A673 (cell line): ENCODE measurements at regions not wholly inside any gene's neighbourhood (a gene's known extent, or its start where the extent isn't known, plus 50 kb on each side); places are given as distances from the start of the nearest gene placed in this dataset.

Experiments used
- BruUV-seq: library from RNA; stranded (reverse); fragments of 400-500 nt; replicated peaks from 2 replicates; lab custom pipeline; 2021; lab: Mats Ljungman, UMichigan
- CTCF ChIA-PET: fragments of 300-600 bp; sonication (Branson Sonifier 250); formaldehyde crosslinking; loops from one replicate; lab custom pipeline; 2022; ENCODE audit warnings: antibody characterized with exemption; lab: Charles Lee
- POLR2A ChIA-PET: fragments of 300-600 bp; sonication (Branson Sonifier 250); formaldehyde crosslinking; loops from one replicate; lab custom pipeline; 2022; ENCODE audit warnings: antibody characterized with exemption; ENCODE audit not compliant: low non-redundant PET; lab: Charles Lee
- DNase-seq: peaks from one replicate; pipeline ENCODE4 v3.0.0-alpha.2; 2015; ENCODE audit warnings: low spot score
- H3K27ac ChIP-seq: fragments of 200-600 bp; sonication (generic); 2 replicates; pipeline ENCODE4 v1.5.1; 2016; ENCODE audit warnings: mixed run types, low read depth, mild to moderate bottlenecking, mixed read lengths, antibody characterized with exemption, low read length; ENCODE audit not compliant: poor library complexity, severe bottlenecking
- H3K27me3 ChIP-seq: fragments of 200-600 bp; sonication (generic); replicated peaks from 2 replicates; pipeline ENCODE4 v1.6.1; 2017; ENCODE audit warnings: mixed run types, low read depth, mild to moderate bottlenecking, mixed read lengths, antibody characterized with exemption, low read length; ENCODE audit not compliant: insufficient read depth, poor library complexity
- H3K36me3 ChIP-seq: fragments of 200-600 bp; sonication (generic); 2 replicates; pipeline ENCODE4 v1.6.1; 2016; ENCODE audit warnings: mixed run types, mild to moderate bottlenecking, mixed read lengths, antibody characterized with exemption, low read length; ENCODE audit not compliant: insufficient read depth, poor library complexity, severe bottlenecking
- H3K4me1 ChIP-seq: fragments of 200-600 bp; sonication (generic); 2 replicates; pipeline ENCODE4 v1.6.1; 2017; ENCODE audit warnings: mixed run types, mild to moderate bottlenecking, mixed read lengths, antibody characterized with exemption, low read length; ENCODE audit not compliant: insufficient read depth, poor library complexity, severe bottlenecking
- H3K4me3 ChIP-seq: fragments of 200-600 bp; sonication (generic); 2 replicates; pipeline ENCODE4 v1.5.1; 2016; ENCODE audit warnings: low read depth, mixed run types, mild to moderate bottlenecking, mixed read lengths, low read length; ENCODE audit not compliant: poor library complexity, severe bottlenecking
- H3K9me3 ChIP-seq: fragments of 200-600 bp; sonication (generic); 2 replicates; pipeline ENCODE4 v1.6.1; 2016; ENCODE audit warnings: mixed run types, low read depth, mild to moderate bottlenecking, mixed read lengths, antibody characterized with exemption, low read length; ENCODE audit not compliant: poor library complexity, severe bottlenecking
- EZH2 ChIP-seq: fragments of 200-600 bp; sonication (generic); IDR thresholded peaks from 2 replicates; pipeline ENCODE4 v1.6.1; 2017; ENCODE audit warnings: borderline replicate concordance, low read depth, mild to moderate bottlenecking, mixed read lengths, antibody characterized with exemption, low read length; ENCODE audit not compliant: poor library complexity, severe bottlenecking
- intact Hi-C: fragments of 100-400 bp; cut with micrococcal nuclease; formaldehyde crosslinking; loops from one replicate; pipeline ENCODE4 v1.10.0; 2022; ENCODE audit not compliant: unreplicated experiment
- TF ChIP-seq, protein P1 (sequence below): fragments of 300-800, 200-600 bp; sonication (generic); conservative IDR thresholded peaks from 2 replicates; pipeline ENCODE4 v1.5.1; 2017; ENCODE audit warnings: low read depth, mild to moderate bottlenecking, antibody characterized with exemption, low read length, moderate library complexity, mixed read lengths

DNA sequence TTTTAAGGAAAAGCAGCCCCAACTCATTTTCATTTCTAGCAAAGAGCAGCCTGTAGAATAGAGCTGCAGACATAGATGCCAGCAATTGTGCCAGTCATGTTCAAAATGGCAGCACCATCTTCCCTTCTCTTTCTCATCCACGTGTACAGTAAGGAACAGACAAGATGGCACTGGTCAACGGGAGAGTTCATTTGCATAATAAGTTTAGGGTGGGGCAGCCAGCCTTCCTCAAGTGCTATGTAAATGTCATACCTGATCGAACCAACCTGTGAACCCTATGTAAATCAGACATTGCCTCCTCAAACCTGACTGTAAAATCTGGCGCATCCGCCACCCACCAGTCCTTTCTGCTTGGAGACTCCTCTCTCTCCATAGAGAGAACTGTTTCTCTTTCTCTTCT lies 150.0 kb upstream of the CDH13 start:
- no peaks in the 10 kb centered on the region for H3K36me3 ChIP-seq
- H3K4me3 ChIP-seq, result no peak overlapping the region
- no TSS peak for BruUV-seq
- TF ChIP-seq EZH2, result no peak
- ChIA-PET CTCF (no interaction called here), POLR2A (no interaction called here)
- peaks cover 5% of the 10 kb centered on the region for H3K27me3 ChIP-seq
- intact Hi-C loops, result no loop called here
- no peaks in the 10 kb centered on the region for H3K4me1 ChIP-seq
- no peaks in the 10 kb centered on the region for H3K9me3 ChIP-seq
- no peak for DNase-seq
- no peak overlapping the region for H3K27ac ChIP-seq

DNA sequence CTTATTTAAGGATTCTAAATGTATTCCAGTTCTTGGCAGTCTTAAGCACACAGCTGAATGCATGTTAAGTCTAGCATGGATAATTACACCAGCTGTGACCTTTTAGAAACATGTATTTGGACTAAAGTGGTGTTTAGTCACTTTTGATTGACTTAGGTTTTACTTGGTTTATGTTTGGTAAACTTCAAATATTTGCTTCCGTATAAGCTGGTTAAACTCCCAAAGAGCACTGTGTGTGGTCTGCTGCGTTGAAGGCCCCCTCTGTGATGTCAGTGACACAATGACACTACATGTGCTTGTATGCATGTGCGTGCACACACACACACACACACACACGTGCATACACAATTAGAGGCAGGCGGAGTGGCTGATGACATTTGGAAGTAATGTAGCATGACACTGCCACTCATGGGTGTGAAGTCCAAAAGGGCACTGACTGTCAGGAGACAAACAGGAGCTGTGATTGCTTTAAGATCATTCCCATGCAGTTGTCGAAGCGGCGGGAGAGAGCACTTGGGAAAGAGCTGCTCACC lies 156.1 kb upstream of the CDH13 start:
- TF ChIP-seq, protein P1, sequence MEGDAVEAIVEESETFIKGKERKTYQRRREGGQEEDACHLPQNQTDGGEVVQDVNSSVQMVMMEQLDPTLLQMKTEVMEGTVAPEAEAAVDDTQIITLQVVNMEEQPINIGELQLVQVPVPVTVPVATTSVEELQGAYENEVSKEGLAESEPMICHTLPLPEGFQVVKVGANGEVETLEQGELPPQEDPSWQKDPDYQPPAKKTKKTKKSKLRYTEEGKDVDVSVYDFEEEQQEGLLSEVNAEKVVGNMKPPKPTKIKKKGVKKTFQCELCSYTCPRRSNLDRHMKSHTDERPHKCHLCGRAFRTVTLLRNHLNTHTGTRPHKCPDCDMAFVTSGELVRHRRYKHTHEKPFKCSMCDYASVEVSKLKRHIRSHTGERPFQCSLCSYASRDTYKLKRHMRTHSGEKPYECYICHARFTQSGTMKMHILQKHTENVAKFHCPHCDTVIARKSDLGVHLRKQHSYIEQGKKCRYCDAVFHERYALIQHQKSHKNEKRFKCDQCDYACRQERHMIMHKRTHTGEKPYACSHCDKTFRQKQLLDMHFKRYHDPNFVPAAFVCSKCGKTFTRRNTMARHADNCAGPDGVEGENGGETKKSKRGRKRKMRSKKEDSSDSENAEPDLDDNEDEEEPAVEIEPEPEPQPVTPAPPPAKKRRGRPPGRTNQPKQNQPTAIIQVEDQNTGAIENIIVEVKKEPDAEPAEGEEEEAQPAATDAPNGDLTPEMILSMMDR, result no peak
- no peak for TF ChIP-seq EZH2
- intact Hi-C loops, result no loop called here
- H3K9me3 ChIP-seq, result no peaks in the 10 kb centered on the region
- H3K4me1 ChIP-seq, result no peaks in the 10 kb centered on the region
- no TSS peak for BruUV-seq
- no peaks in the 10 kb centered on the region for H3K36me3 ChIP-seq
- H3K27me3 ChIP-seq, result peaks cover 11% of the 10 kb centered on the region
- no peak overlapping the region for H3K27ac ChIP-seq
- H3K4me3 ChIP-seq, result no peak overlapping the region
- DNase-seq, result no peak
- CTCF ChIA-PET, result no interaction called here
- POLR2A ChIA-PET, result no interaction called here

DNA sequence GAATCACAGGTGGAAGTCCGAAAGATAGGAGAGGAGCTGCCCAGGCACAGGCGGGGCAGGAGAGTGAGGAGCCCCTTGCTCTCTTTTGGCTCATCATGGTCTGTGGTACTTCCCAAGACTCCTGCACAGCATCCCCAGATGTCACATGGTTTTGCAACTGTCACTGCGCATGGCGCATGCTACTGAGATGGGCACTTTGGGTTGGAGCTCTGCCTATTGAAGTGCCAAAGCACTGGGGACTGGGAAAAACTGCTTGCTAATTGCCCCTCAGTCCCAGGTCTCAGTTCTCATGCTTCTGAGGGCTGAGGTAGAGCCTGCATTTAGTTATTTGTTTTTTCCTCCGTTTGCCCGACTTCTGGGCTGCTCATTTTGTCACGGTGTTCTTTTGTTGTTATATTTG lies 156.8 kb upstream of the CDH13 start:
- ChIA-PET CTCF (no interaction called here), POLR2A (no interaction called here)
- peaks cover 13% of the 10 kb centered on the region for H3K27me3 ChIP-seq
- DNase-seq, result no peak
- H3K9me3 ChIP-seq, result no peaks in the 10 kb centered on the region
- H3K27ac ChIP-seq, result no peak overlapping the region
- H3K36me3 ChIP-seq, result no peaks in the 10 kb centered on the region
- H3K4me3 ChIP-seq, result no peak overlapping the region
- no peaks in the 10 kb centered on the region for H3K4me1 ChIP-seq
- no peak for TF ChIP-seq EZH2
- TF ChIP-seq, protein P1, result no peak
- intact Hi-C loops, result no loop called here
- BruUV-seq, result no TSS peak

DNA sequence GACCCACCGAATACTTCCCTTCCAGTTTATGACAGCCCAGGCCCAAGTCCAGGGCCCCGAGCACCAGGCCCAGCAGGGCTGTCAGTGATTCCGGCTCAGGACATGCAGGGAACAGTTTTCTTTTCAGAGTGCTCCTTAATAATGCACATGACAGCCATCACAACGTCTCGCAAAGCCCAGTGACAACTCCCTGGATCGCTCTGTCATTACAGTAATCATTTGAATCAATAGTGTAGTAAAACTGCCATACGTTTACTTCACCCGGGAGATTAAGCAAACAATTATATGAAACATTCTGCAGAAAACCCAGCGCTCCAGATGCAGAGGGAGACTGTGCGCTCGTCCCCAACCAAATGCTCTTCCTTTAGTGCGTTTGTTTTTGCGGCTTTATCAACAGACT lies 162.6 kb upstream of the CDH13 start:
- no peaks in the 10 kb centered on the region for H3K36me3 ChIP-seq
- H3K27me3 ChIP-seq, result peaks cover 2% of the 10 kb centered on the region
- no peaks in the 10 kb centered on the region for H3K4me1 ChIP-seq
- no peak overlapping the region for H3K4me3 ChIP-seq
- ChIA-PET POLR2A (no interaction called here), CTCF (no interaction called here)
- no TSS peak for BruUV-seq
- DNase-seq, result no peak
- no peak for TF ChIP-seq EZH2
- TF ChIP-seq, protein P1, result no peak
- no peak overlapping the region for H3K27ac ChIP-seq
- intact Hi-C loops, result no loop called here
- H3K9me3 ChIP-seq, result no peaks in the 10 kb centered on the region
